HL-60 (cell line): ENCODE measurements at regions not wholly inside any gene's neighbourhood (a gene's known extent, or its start where the extent isn't known, plus 50 kb on each side); places are given as distances from the start of the nearest gene placed in this dataset.

Source experiments
- POLR2AphosphoS5 ChIP-seq: IDR thresholded peaks from 2 replicates; pipeline ENCODE4 v1.6.1; 2012; ENCODE audit warnings: low read depth
- TF ChIP-seq, protein P1 (sequence below): IDR thresholded peaks from one replicate; pipeline ENCODE4 v1.5.1; 2011; ENCODE audit warnings: low read length, control low read depth, inconsistent platforms; ENCODE audit not compliant: insufficient read depth

DNA sequence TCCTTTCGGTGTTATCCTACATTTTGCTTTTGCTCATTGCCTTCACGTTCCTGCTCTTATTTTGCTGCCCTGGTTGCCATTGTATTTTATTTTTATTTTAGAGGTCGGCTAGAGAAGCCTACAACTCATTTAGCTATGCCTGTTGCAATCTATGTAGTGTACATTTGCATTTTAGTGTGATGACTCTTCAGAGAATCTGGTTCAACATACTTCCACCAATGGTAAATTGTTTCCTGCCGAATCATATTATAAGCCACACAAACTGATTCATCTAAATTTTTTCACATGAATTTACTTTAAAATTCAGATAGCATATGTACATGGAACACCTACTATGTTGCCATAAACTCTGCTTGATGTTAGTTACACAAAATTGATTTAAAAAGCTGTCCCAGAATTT, 1596.9 kb downstream of the PLA2G4A start:
- TF ChIP-seq, protein P1, sequence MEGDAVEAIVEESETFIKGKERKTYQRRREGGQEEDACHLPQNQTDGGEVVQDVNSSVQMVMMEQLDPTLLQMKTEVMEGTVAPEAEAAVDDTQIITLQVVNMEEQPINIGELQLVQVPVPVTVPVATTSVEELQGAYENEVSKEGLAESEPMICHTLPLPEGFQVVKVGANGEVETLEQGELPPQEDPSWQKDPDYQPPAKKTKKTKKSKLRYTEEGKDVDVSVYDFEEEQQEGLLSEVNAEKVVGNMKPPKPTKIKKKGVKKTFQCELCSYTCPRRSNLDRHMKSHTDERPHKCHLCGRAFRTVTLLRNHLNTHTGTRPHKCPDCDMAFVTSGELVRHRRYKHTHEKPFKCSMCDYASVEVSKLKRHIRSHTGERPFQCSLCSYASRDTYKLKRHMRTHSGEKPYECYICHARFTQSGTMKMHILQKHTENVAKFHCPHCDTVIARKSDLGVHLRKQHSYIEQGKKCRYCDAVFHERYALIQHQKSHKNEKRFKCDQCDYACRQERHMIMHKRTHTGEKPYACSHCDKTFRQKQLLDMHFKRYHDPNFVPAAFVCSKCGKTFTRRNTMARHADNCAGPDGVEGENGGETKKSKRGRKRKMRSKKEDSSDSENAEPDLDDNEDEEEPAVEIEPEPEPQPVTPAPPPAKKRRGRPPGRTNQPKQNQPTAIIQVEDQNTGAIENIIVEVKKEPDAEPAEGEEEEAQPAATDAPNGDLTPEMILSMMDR: no peak
- TF ChIP-seq POLR2AphosphoS5: no peak
